PFSK-1 (cell line): ENCODE measurements at regions not wholly inside any gene's neighbourhood (a gene's known extent, or its start where the extent isn't known, plus 50 kb on each side); places are given as distances from the start of the nearest gene placed in this dataset.

Source experiments
- POLR2AphosphoS5 ChIP-seq: IDR thresholded peaks from 2 replicates; pipeline ENCODE4 v1.6.1; 2012; ENCODE audit warnings: low read depth, mild to moderate bottlenecking, control low read depth, low read length, moderate library complexity
- REST ChIP-seq, 2 experiments: IDR thresholded peaks; 2 replicates each; pipeline versions ENCODE4 v1.6.1 to v1.8.0; 2011 to 2012; ENCODE audit warnings: low read depth in 2 of 2, low read length in 2 of 2, control low read depth in 1 of 2, inconsistent platforms in 1 of 2, mild to moderate bottlenecking in 1 of 2, moderate library complexity in 1 of 2; ENCODE audit not compliant: insufficient read depth in 1 of 2
- SIN3A ChIP-seq: IDR thresholded peaks from 2 replicates; pipeline ENCODE4 v1.6.1; 2012; ENCODE audit warnings: mild to moderate bottlenecking, low read length, moderate library complexity, borderline replicate concordance; ENCODE audit not compliant: insufficient read depth

- no peak for TF ChIP-seq POLR2AphosphoS5
- no peak for TF ChIP-seq REST (IDR thresholded peaks at IDR 0.05; ENCODE audit: insufficient read depth in 1 of 2, low read depth in 2 of 2, low read length in 2 of 2)
- no peak for TF ChIP-seq SIN3A
Observed at GRCh38 chr9:119803679-119804078, 434.4 kb upstream of the BRINP1 start.
